ENCODE measurements at regions not wholly inside any gene's neighbourhood (a gene's known extent, or its start where the extent isn't known, plus 50 kb on each side); places are given as distances from the start of the nearest gene placed in this dataset.

DNA sequence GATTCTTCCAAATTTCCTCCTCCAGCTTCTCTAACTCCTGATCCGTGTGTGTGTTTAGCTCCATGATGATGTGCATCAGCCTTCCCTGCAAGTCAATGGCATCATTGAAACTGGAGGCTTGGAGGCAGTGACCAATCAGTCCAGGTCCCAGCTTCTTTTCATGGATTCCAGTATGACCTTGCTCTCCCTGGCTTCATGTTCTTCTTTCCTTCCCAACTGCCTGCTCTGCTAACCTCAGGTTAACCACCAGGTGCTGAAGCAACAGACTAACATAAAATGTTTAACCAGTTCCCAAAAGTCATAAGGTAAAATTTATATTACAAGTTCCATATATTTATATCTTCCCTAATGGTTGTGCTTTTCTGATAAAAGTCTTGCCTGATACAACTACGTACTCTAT, 512.8 kb upstream of the EPHA7 start:
- no peak overlapping the region for H3K4me3 Mint-ChIP-seq
- H3K9me3 Mint-ChIP-seq, result no peaks in the 10 kb centered on the region
- TF ChIP-seq CTCF (IDR thresholded peaks at IDR 0.05), result no peak
- peaks cover 3% of the 10 kb centered on the region for H3K27me3 Mint-ChIP-seq (ENCODE audit: low read depth, poor library complexity)
- H3K4me1 Mint-ChIP-seq, result no peaks in the 10 kb centered on the region
- H3K36me3 Mint-ChIP-seq (ENCODE audit: low read depth), result no peaks in the 10 kb centered on the region
- DNase-seq, result no peak
- H3K27ac Mint-ChIP-seq, result no peak overlapping the region

DNA sequence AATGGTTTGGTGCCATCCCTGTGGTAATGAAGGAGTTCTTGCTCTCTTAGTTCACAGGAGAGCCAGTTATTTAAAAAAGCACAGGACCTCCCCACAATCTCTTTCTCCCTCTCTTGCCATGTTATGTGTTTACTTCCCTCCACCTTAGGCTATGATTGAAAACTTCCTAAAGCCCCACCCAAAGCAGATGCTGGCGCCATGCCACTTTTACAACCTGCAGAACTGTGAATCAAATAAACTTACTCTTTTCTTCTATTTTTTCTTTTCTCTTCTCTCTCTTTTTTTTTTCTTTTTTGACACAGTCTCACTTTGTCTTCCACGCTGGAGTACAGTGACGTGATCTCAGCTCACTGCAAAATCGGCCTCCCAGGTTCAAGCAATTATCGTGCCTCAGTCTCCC, 508.4 kb upstream of the EPHA7 start:
- no peak for DNase-seq
- Mint-ChIP-seq H3K4me3 (no peak overlapping the region), H3K9me3 (no peaks in the 10 kb centered on the region), H3K27me3 (ENCODE audit: low read depth, poor library complexity) (peaks cover 3% of the 10 kb centered on the region), H3K4me1 (no peaks in the 10 kb centered on the region), H3K36me3 (ENCODE audit: low read depth) (no peaks in the 10 kb centered on the region), H3K27ac (no peak overlapping the region)
- TF ChIP-seq CTCF (IDR thresholded peaks at IDR 0.05), result no peak

DNA sequence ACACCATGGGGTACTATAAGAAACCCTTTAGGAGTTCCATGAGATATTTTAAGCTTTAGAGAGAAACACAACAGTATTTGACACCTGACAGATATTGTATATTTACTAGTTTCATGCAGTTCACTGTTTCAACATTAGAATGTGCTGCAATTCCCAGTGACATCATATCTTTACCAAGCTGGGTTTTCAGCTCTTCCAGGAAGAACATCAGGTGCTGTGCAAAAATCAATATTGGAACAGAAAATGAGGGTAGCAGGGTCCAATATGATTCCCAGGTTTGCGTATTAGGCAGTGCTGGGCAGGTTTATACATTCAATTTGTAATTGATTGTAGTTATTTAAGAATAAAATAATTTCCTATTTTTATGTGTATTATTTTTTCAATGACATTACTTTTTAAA, 500.0 kb upstream of the EPHA7 start:
- Mint-ChIP-seq H3K4me3 (no peak overlapping the region), H3K27me3 (ENCODE audit: low read depth, poor library complexity) (peaks cover 4% of the 10 kb centered on the region), H3K9me3 (no peaks in the 10 kb centered on the region), H3K27ac (no peak overlapping the region), H3K4me1 (no peaks in the 10 kb centered on the region), H3K36me3 (ENCODE audit: low read depth) (no peaks in the 10 kb centered on the region)
- no peak for DNase-seq
- TF ChIP-seq CTCF (IDR thresholded peaks at IDR 0.05), result no peak

GRCh38 chr6:93918258-93918657, 498.9 kb upstream of the EPHA7 start:
- no peaks in the 10 kb centered on the region for H3K36me3 Mint-ChIP-seq (ENCODE audit: low read depth)
- no peaks in the 10 kb centered on the region for H3K4me1 Mint-ChIP-seq
- peaks cover 4% of the 10 kb centered on the region for H3K27me3 Mint-ChIP-seq (ENCODE audit: low read depth, poor library complexity)
- TF ChIP-seq CTCF (IDR thresholded peaks at IDR 0.05), result no peak
- no peak for DNase-seq
- no peak overlapping the region for H3K27ac Mint-ChIP-seq
- H3K9me3 Mint-ChIP-seq, result no peaks in the 10 kb centered on the region
- no peak overlapping the region for H3K4me3 Mint-ChIP-seq

DNA sequence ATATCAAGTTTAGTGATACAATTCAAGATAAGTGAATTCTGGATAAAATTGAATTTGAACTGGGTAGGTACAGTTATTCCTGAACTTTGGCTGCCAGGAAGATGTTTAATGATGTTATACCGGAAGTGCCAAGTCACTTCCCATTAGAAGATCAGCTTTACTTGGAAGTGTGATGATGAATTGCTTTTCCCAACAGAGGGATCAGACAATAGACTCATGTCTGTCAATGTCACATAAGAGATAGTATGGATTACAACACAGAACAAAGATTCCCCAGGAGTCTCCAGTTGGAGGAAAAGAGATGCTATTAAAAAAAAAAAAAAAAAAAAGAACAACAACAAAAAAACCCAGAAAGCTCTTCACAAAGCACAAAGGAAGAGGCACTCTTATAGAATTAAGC, 497.9 kb upstream of the EPHA7 start:
- H3K36me3 Mint-ChIP-seq (ENCODE audit: low read depth), result no peaks in the 10 kb centered on the region
- H3K9me3 Mint-ChIP-seq, result no peaks in the 10 kb centered on the region
- H3K4me3 Mint-ChIP-seq, result no peak overlapping the region
- DNase-seq, result no peak
- no peaks in the 10 kb centered on the region for H3K4me1 Mint-ChIP-seq
- H3K27ac Mint-ChIP-seq, result no peak overlapping the region
- H3K27me3 Mint-ChIP-seq (ENCODE audit: low read depth, poor library complexity), result peaks cover 4% of the 10 kb centered on the region
- TF ChIP-seq CTCF (IDR thresholded peaks at IDR 0.05), result no peak

DNA sequence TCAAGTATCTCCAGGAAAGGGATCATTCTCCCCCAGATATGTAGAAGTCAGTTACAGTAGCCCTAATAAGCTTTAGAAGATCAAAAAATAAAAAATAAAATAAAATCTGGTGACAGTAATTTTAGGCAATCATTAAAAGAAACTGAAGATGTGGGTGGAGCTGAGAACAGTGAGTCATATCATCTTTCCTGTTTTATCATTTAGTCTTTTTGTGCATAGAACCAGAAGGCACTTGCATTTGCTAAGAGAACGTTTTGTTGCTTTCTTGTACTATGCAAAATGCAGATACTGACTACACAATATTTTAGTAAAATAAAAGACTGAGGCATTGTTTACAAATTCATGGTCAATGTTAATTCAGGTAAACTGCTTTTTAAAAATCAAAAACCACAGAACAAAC, 497.4 kb upstream of the EPHA7 start:
- H3K9me3 Mint-ChIP-seq, result no peaks in the 10 kb centered on the region
- H3K27me3 Mint-ChIP-seq (ENCODE audit: low read depth, poor library complexity), result peaks cover 4% of the 10 kb centered on the region
- H3K4me3 Mint-ChIP-seq, result no peak overlapping the region
- H3K36me3 Mint-ChIP-seq (ENCODE audit: low read depth), result no peaks in the 10 kb centered on the region
- TF ChIP-seq CTCF (IDR thresholded peaks at IDR 0.05), result no peak
- DNase-seq, result no peak
- H3K27ac Mint-ChIP-seq, result no peak overlapping the region
- no peaks in the 10 kb centered on the region for H3K4me1 Mint-ChIP-seq
